Esophagus (tissue), 2 donors: ENCODE measurements at regions not wholly inside any gene's neighbourhood (a gene's known extent, or its start where the extent isn't known, plus 50 kb on each side); places are given as distances from the start of the nearest gene placed in this dataset.

ENCODE experiments used
- H3K27ac ChIP-seq, 2 donors: one replicate each; pipeline ENCODE4 v1.5.1; 2013; ENCODE audit warnings: low read depth in 2 of 2, mild to moderate bottlenecking in 2 of 2, inconsistent platforms in 1 of 2, low read length in 1 of 2, moderate library complexity in 1 of 2
- H3K27me3 ChIP-seq, 2 donors: one replicate each; pipeline ENCODE4 v1.6.1; 2013; ENCODE audit warnings: low read length in 2 of 2, control low read depth in 1 of 2, mild to moderate bottlenecking in 1 of 2; ENCODE audit not compliant: insufficient read depth in 2 of 2, control insufficient read depth in 1 of 2
- H3K36me3 ChIP-seq, 2 donors: one replicate each; pipeline ENCODE4 v1.6.1; 2013; ENCODE audit warnings: low read length in 1 of 2; ENCODE audit not compliant: control insufficient read depth in 2 of 2, insufficient read depth in 2 of 2
- H3K4me1 ChIP-seq, 2 donors: one replicate each; pipeline ENCODE4 v1.6.1; 2013; ENCODE audit warnings: low read length in 1 of 2; ENCODE audit not compliant: control insufficient read depth in 2 of 2, insufficient read depth in 2 of 2
- H3K4me3 ChIP-seq, 2 donors: one replicate each; pipeline ENCODE4 v1.5.1; 2013; ENCODE audit warnings: low read length in 2 of 2, mild to moderate bottlenecking in 2 of 2, low read depth in 1 of 2, moderate library complexity in 1 of 2
- H3K9me3 ChIP-seq, 2 donors: one replicate each; pipeline ENCODE4 v1.6.1; 2013; ENCODE audit warnings: mild to moderate bottlenecking in 2 of 2, low read depth in 1 of 2, low read length in 1 of 2, moderate library complexity in 1 of 2; ENCODE audit not compliant: control insufficient read depth in 2 of 2, insufficient read depth in 1 of 2
- WGBS, 2 donors: extraction: QIAGEN DNeasy Blood & Tissue Kit; methylation state at CpG; one replicate each; pipeline ENCODE4 v1.1.7; 2013; 5-methylcytosine and 5-hydroxymethylcytosine counted together
- donor health status: healthy with polysubstance abuse.
- donor health status: Bipolar disorder and iron deficiency.

DNA sequence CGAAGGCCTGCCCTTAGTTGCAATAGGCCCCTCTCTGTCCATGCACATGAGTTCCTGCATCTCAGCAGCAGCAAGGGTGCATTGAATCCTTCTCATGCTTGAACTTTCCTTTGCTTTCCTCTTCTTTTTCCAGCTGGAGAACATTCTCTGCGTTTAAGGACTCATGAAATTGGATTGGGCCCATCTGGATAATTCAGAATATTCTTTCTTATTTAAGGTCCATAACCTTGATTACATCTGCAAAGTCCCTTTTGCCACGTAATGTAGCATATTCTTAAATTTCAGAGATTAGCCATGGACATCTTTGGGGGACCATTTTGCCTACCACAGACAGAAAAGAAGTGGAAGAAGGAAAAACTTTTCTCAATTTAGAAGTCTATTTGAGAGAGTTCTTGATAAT lies 159.7 kb upstream of the C21orf91 start:
- Histone ChIP-seq H3K27me3 (no peaks in the 10 kb centered on the region), H3K4me1 (no peaks in the 10 kb centered on the region), H3K9me3 (no peaks in the 10 kb centered on the region), H3K4me3 (no peak overlapping the region), H3K36me3 (no peaks in the 10 kb centered on the region), H3K27ac (no peak overlapping the region)
- 87 to 88% methylated on average over 3 of the region's 3 CpGs for WGBS, 2 donors

DNA sequence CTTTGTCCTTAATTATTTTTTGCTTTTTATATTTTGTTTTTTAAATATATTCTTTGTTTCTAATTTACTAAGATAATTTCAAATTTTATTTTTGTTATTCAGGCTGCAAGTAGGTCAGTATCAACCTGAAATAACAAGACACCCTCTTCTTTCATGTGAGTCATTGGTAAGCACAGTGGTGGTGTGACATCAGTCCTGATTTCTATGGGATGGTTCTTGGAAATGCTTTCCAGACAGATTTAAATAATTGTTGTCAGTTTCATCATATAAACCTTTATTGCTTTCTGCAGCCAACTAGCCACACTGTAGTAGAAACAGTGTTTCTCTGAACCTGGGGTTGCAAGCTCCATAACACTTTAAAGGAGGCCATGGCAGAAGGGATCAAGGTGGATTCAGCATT lies 157.5 kb upstream of the C21orf91 start:
- H3K4me1 ChIP-seq = no peaks in the 10 kb centered on the region
- no peak overlapping the region for H3K4me3 ChIP-seq
- H3K36me3 ChIP-seq = no peaks in the 10 kb centered on the region
- no peak overlapping the region for H3K27ac ChIP-seq
- no peaks in the 10 kb centered on the region for H3K9me3 ChIP-seq
- H3K27me3 ChIP-seq = no peaks in the 10 kb centered on the region

DNA sequence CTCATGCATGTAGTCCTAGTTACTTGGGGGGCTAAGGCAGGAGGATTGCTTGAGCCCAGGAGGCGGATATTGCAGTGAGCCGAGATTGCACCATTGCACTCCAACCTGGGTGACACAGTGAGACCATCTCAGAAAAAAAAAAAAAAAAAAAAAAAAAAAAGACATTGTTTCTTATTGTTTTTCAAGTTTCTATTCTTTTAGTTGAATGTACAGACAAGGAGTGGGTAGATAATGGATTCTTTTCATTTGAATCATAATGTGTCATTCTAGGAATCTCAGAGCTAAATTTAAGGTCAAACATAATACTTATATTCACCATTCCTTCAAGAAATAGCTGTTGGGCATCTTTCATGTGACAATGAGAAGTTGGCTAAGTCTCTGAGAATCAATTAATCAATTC lies 157.0 kb upstream of the C21orf91 start:
- Histone ChIP-seq H3K27me3 (no peaks in the 10 kb centered on the region), H3K36me3 (no peaks in the 10 kb centered on the region), H3K4me1 (no peaks in the 10 kb centered on the region), H3K27ac (no peak overlapping the region), H3K9me3 (no peaks in the 10 kb centered on the region), H3K4me3 (no peak overlapping the region)
- WGBS, 2 donors = 85 to 90% methylated on average over 2 of the region's 2 CpGs

DNA sequence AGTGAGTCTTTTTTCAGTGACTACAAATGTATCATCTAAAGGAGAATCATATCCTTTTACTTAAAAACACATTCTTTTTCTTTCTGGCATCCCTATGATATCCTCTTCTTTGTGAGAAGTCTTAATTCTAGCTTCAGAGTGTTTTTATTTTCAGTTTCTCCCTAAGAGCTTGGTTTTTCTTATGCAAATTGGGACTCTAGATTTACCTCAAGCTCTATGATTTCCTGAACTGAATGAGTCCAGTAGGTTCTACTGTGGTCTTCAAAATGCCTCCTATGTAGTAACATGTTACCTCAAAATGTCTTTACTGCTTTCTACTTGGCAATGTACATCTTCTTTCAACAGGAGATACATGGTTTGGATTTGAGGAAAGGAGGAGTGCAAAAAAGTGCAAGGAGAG lies 148.2 kb upstream of the C21orf91 start:
- Histone ChIP-seq H3K4me1 (no peaks in the 10 kb centered on the region), H3K9me3 (no peaks in the 10 kb centered on the region), H3K36me3 (peaks cover 0 to 2% of the 10 kb centered on the region in 2 donors), H3K27ac (no peak overlapping the region), H3K27me3 (no peaks in the 10 kb centered on the region), H3K4me3 (no peak overlapping the region)

DNA sequence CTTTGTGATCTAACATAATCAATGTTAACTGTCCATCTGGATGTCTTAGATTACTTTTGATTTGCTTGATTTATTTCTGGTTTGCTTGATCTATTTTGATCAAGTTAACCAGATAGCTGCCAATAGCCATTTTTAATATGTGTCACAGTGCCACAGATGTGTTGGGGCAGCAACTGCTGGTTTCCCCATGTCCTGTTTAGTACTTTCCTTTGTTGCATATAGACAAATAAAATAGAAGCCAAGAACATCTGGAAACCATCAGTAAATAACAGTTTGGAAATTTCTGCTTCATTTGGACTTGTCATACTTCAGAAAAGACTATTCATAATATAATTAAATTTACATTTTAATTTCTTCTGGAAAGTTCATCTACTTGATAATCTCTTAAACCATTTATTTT lies 145.6 kb upstream of the C21orf91 start:
- no peak overlapping the region for H3K27ac ChIP-seq
- H3K36me3 ChIP-seq = peaks cover 0 to 2% of the 10 kb centered on the region in 2 donors
- no peaks in the 10 kb centered on the region for H3K4me1 ChIP-seq
- H3K9me3 ChIP-seq = no peaks in the 10 kb centered on the region
- no peak overlapping the region for H3K4me3 ChIP-seq
- no peaks in the 10 kb centered on the region for H3K27me3 ChIP-seq

DNA sequence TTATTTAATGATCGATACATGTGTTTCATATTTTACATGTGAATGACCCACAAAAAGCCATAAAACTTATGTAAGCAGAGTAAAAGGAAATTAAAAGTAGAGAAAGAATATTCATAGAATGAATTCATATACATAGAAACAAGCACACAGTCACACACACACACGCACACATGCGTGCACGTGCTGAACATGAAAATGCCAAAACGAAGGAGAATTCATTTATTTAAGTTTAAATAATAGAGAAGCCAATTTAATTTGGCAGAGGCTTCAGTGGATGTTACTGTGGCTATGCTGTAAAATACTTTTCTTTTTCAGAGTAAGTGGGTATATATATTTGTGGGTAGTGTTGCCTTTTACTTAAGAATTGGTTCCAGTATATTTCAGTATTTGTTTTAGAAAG lies 145.0 kb upstream of the C21orf91 start:
- Histone ChIP-seq H3K9me3 (no peaks in the 10 kb centered on the region), H3K36me3 (peaks cover 0 to 2% of the 10 kb centered on the region in 2 donors), H3K27ac (no peak overlapping the region), H3K4me3 (no peak overlapping the region), H3K27me3 (no peaks in the 10 kb centered on the region), H3K4me1 (no peaks in the 10 kb centered on the region)
- 81 to 85% methylated on average over 5 of the region's 5 CpGs for WGBS, 2 donors

DNA sequence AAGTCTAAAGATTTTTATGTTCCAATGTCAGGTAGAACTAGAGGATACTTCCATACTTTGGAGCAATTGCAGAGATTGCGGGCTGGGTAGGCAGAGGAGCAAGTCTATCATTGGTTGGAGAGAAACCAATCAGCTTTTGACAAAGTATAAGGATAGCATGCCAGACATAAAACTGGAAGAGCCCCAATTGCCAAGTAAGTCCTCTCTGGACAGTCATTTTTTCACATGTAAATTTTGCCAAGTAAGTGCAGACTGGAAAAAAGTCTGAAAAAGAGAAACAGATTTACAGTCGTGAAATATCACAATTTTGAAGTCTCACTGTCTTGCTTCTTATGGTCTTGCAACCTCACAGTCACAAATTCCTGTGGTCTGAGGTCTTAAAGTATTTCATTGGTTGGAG lies 131.4 kb upstream of the C21orf91 start:
- H3K27me3 ChIP-seq = no peaks in the 10 kb centered on the region
- no peak overlapping the region for H3K27ac ChIP-seq
- no peaks in the 10 kb centered on the region for H3K36me3 ChIP-seq
- no peak overlapping the region for H3K4me3 ChIP-seq
- no peaks in the 10 kb centered on the region for H3K9me3 ChIP-seq
- no peaks in the 10 kb centered on the region for H3K4me1 ChIP-seq
- 79 to 85% methylated on average over 2 of the region's 2 CpGs for WGBS, 2 donors

DNA sequence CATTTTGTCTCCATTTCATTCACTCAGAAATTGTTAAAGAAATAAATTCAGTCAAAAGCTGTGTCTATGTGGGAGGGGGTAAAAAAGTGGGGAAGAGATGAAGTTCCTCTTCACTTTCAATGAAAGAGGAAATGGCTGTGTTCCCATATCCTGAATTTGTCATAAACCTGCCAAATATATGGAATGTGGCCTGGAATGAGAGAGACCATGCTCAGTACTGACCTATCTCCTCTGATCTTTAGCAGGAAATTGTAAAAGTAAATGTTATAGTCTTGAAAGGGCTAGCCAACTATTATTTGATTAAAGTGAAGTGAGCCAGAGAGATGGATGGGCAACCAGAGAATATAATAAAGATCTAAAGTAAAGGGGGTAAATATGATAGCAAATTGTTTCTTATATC lies 130.3 kb upstream of the C21orf91 start:
- H3K36me3 ChIP-seq = no peaks in the 10 kb centered on the region
- H3K27ac ChIP-seq = no peak overlapping the region
- no peaks in the 10 kb centered on the region for H3K9me3 ChIP-seq
- no peaks in the 10 kb centered on the region for H3K4me1 ChIP-seq
- H3K4me3 ChIP-seq = no peak overlapping the region
- H3K27me3 ChIP-seq = no peaks in the 10 kb centered on the region

DNA sequence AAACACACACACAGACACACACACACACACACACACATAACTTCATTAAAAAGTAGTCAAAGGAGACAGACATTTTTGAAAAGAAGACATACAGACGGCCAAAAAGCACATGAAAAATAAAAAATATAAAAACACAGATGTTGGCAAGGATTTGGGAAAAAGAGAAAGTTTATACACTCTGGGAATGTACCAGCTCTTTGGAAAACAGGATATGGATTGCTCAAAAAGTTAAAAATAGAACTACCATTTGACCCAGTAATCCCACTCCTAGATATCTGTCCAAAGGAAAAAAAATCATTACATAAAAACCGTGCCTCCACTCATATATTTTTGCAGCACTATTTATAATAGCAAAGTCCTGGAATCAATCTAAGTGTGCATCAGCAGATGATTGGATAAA lies 128.4 kb upstream of the C21orf91 start:
- Histone ChIP-seq H3K27me3 (no peaks in the 10 kb centered on the region), H3K4me3 (no peak overlapping the region), H3K4me1 (no peaks in the 10 kb centered on the region), H3K27ac (no peak overlapping the region), H3K36me3 (no peaks in the 10 kb centered on the region), H3K9me3 (no peaks in the 10 kb centered on the region)
- 53 to 55% methylated on average over 2 of the region's 2 CpGs for WGBS, 2 donors

DNA sequence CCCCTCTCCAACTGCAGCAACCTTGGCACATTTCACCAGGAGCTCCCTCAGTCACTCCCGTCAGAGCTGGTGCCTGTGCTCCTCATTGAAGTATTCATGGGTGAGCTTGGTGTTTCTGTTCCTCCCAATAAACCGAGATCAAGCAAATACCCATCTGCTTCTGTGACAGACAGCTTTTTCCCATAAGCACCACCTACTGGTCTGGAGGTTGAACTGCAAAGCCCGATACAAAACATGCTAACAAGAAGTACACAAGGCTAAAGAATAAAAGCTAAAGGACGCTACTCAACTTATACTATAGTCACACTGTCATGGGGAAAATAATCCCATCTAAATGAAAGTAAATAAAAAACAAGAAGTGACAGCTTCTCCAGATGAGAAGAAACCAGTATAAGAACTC lies 111.9 kb upstream of the C21orf91 start:
- H3K4me3 ChIP-seq = no peak overlapping the region
- no peaks in the 10 kb centered on the region for H3K36me3 ChIP-seq
- H3K27me3 ChIP-seq = no peaks in the 10 kb centered on the region
- H3K27ac ChIP-seq = no peak overlapping the region
- H3K4me1 ChIP-seq = no peaks in the 10 kb centered on the region
- 89 to 93% methylated on average over 4 of the region's 4 CpGs for WGBS, 2 donors
- peaks cover 0 to 2% of the 10 kb centered on the region in 2 donors for H3K9me3 ChIP-seq
